CD14-positive monocyte (primary cell): ENCODE measurements at regions not wholly inside any gene's neighbourhood (a gene's known extent, or its start where the extent isn't known, plus 50 kb on each side); places are given as distances from the start of the nearest gene placed in this dataset.
"Not testable (repeated sequence)": the region's sequence is repeated elsewhere in the genome, so short reads cannot be mapped to it uniquely, and the experiment has no call there.

Source experiments
- DNase-seq, 3 donors: peaks; one replicate each; pipeline ENCODE4 v3.0.0-alpha.2; 2011 to 2022
- H2AFZ ChIP-seq: 2 replicates; pipeline ENCODE4 v1.6.0; 2012; ENCODE audit warnings: mild to moderate bottlenecking, low read depth, low read length, inconsistent platforms; ENCODE audit not compliant: insufficient read depth, poor library complexity, severe bottlenecking
- H3K27ac ChIP-seq, 2 donors: 1 replicate in 1 of 2; 2 replicates in 1 of 2; pipeline ENCODE4 v1.5.1; 2012 to 2013; ENCODE audit warnings: low read length in 2 of 2, control low read depth in 1 of 2, inconsistent platforms in 1 of 2, low read depth in 1 of 2, mild to moderate bottlenecking in 1 of 2
- H3K27me3 ChIP-seq, 2 donors: one replicate each; pipeline versions ENCODE4 v1.6.0 to v1.6.1; 2011 to 2013; ENCODE audit warnings: low read length in 2 of 2; ENCODE audit not compliant: control insufficient read depth in 2 of 2, insufficient read depth in 2 of 2
- H3K36me3 ChIP-seq, 2 donors: replicated peaks in 1 of 2; 1 replicate in 1 of 2; 2 replicates in 1 of 2; pipeline versions ENCODE4 v1.5.1 to v1.6.1; 2012 to 2013; ENCODE audit warnings: low read length in 2 of 2, control low read depth in 1 of 2, inconsistent platforms in 1 of 2, mild to moderate bottlenecking in 1 of 2; ENCODE audit not compliant: insufficient read depth in 2 of 2, control insufficient read depth in 1 of 2
- H3K4me1 ChIP-seq, 2 donors: 1 replicate in 1 of 2; 2 replicates in 1 of 2; pipeline versions ENCODE4 v1.5.1 to v1.6.1; 2012 to 2013; ENCODE audit warnings: low read length in 2 of 2, control low read depth in 1 of 2, inconsistent platforms in 1 of 2, mild to moderate bottlenecking in 1 of 2, moderate library complexity in 1 of 2; ENCODE audit not compliant: insufficient read depth in 2 of 2, control insufficient read depth in 1 of 2
- H3K4me2 ChIP-seq: replicated peaks from 2 replicates; pipeline ENCODE3; 2012; ENCODE audit warnings: low read length, moderate library complexity, mild to moderate bottlenecking; ENCODE audit not compliant: poor library complexity, severe bottlenecking; ENCODE audit errors: extremely low read depth
- H3K4me3 ChIP-seq, 3 experiments: fragments of 200-600 bp in 1 of 3; sonication (generic) in 1 of 3; replicated peaks in 1 of 3; 1 replicate in 2 of 3; 2 replicates in 1 of 3; pipeline ENCODE4 v1.5.1; 2011 to 2013; ENCODE audit warnings: low read length in 3 of 3, mild to moderate bottlenecking in 3 of 3, control low read depth in 2 of 3, low read depth in 2 of 3, inconsistent platforms in 1 of 3, moderate library complexity in 1 of 3
- H3K79me2 ChIP-seq: 2 replicates; pipeline ENCODE4 v1.6.0; 2012; ENCODE audit warnings: mild to moderate bottlenecking, control low read depth, inconsistent platforms, low read length, moderate library complexity; ENCODE audit not compliant: insufficient read depth
- H3K9ac ChIP-seq: 2 replicates; pipeline ENCODE4 v1.6.0; 2017; ENCODE audit warnings: low read length, mild to moderate bottlenecking; ENCODE audit not compliant: insufficient read depth, poor library complexity, severe bottlenecking
- H3K9me3 ChIP-seq, 2 donors: replicated peaks in 1 of 2; 1 replicate in 1 of 2; 2 replicates in 1 of 2; pipeline versions ENCODE4 v1.5.1 to v1.6.1; 2012 to 2013; ENCODE audit warnings: low read length in 2 of 2, control low read depth in 1 of 2; ENCODE audit not compliant: control insufficient read depth in 1 of 2, insufficient read depth in 1 of 2
- H4K20me1 ChIP-seq: 2 replicates; pipeline ENCODE4 v1.6.0; 2012; ENCODE audit warnings: mild to moderate bottlenecking, low read length, control low read depth, moderate library complexity; ENCODE audit not compliant: insufficient read depth
- H3K27ac Mint-ChIP-seq, 7 donors: one replicate each; pipeline ENCODE4 v1.8.0; 2020; ENCODE audit warnings: mild to moderate bottlenecking in 7 of 7, mixed read lengths in 7 of 7, moderate library complexity in 6 of 7, inconsistent platforms in 2 of 7
- H3K27me3 Mint-ChIP-seq, 3 donors: one replicate each; pipeline ENCODE4 v1.8.0; 2021 to 2022; ENCODE audit warnings: low read depth in 3 of 3, mild to moderate bottlenecking in 3 of 3, mixed read lengths in 3 of 3, moderate library complexity in 3 of 3, inconsistent platforms in 1 of 3
- H3K36me3 Mint-ChIP-seq, 2 donors: one replicate each; pipeline ENCODE4 v1.8.0; 2020; ENCODE audit warnings: mixed read lengths in 2 of 2, inconsistent platforms in 1 of 2, mild to moderate bottlenecking in 1 of 2
- H3K4me1 Mint-ChIP-seq: one replicate; pipeline ENCODE4 v1.8.0; 2020; ENCODE audit warnings: mild to moderate bottlenecking, mixed read lengths
- H3K4me3 Mint-ChIP-seq, 2 donors: one replicate each; pipeline ENCODE4 v1.8.0; 2020; ENCODE audit warnings: mild to moderate bottlenecking in 2 of 2, mixed read lengths in 2 of 2, moderate library complexity in 1 of 2
- H3K9me3 Mint-ChIP-seq, 7 donors: one replicate each; pipeline ENCODE4 v1.8.0; 2020 to 2022; ENCODE audit warnings: mixed read lengths in 7 of 7, mild to moderate bottlenecking in 6 of 7, moderate library complexity in 6 of 7, inconsistent platforms in 2 of 7
- WGBS: methylation state at CpG from one replicate; pipeline ENCODE4 v1.1.5; 2013; ENCODE audit warnings: missing lambda C conversion rate; ENCODE audit not compliant: insufficient coverage; 5-methylcytosine and 5-hydroxymethylcytosine counted together
- intact Hi-C, 2 donors: fragments of 100-400 bp; cut with micrococcal nuclease; formaldehyde crosslinking; loops; one replicate each; pipeline versions ENCODE4 v1.15.0 to v1.15.1; 2023

DNA sequence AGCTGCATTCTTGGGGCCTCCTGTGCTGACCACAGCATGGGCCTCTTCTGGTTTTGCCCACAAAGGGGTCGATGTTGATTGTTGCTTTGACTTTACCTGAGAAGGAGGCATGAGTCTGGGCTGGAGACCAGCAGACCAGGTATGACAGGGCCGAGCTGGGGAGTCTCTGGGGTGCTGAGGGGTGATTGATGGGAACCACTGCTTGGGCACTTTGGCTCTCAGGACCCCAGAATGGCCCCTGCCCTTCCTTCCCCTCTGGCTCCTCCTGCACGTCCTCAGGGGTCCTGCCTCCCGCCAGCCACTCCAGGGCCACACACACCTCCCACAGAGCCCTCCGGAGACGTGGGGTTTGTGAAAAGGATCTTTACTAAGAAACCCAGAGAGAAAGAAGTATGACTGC is 70.0 kb downstream of the TMEM121 start:
- no CpG with 5 or more reads among the region's 6 CpGs for WGBS
- H3K9me3 ChIP-seq: peaks cover 0 to 17% of the 10 kb centered on the region in 2 donors
- H3K79me2 ChIP-seq, H3K36me3 Mint-ChIP-seq, intact Hi-C loops, H3K4me1 Mint-ChIP-seq, DNase-seq, H3K4me2 ChIP-seq, H3K9ac ChIP-seq, H3K4me3 ChIP-seq, H2AFZ ChIP-seq, H3K36me3 ChIP-seq, H3K27me3 Mint-ChIP-seq, H3K4me1 ChIP-seq, H3K27me3 ChIP-seq, H4K20me1 ChIP-seq, H3K27ac ChIP-seq, H3K4me3 Mint-ChIP-seq: not testable (repeated sequence)
- Mint-ChIP-seq H3K27ac (peak overlapping the region in 1 of 7 donors; percentile 72), H3K9me3 (peaks cover 4 to 21% (median 11%) of the 10 kb centered on the region in 7 donors)

DNA sequence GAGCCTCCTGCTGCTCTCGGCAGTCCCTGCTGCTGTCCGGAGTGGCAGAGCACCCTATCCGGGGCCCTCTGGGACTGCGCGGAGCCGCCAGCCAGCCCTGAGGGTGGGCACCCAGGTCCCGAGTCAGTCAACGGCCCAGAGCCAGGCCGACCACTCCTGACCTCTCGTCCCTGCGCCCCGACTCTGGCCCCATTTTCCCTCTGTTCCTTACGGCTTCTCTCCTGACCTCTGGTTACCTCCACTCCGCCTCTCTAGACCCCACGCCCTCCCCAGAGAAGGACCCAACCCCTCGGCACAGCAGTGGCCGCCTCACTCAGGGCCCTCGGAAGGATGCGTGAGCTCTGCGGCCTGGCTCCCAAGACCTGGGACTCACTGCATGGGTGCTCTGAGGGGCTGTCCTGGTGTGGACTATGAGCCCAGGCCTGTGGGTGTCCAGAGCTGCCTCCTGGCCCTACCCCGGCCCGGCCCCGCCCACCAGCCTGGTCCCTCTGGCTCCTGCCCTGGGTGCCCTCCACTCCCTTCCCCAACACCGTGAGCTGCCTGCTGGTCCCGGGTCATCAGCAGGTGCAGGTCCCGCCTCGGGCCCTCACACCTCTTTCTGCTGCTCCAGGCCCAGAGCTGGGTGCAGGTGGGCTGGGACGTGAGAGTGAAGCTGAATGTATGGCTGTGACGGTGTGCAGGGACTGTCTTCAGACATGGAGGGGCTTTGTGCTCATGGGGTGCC is 71.8 kb downstream of the TMEM121 start:
- H3K27ac Mint-ChIP-seq, H3K36me3 ChIP-seq, H3K27ac ChIP-seq, H3K79me2 ChIP-seq, H2AFZ ChIP-seq, H3K4me1 ChIP-seq, H3K36me3 Mint-ChIP-seq, H3K9ac ChIP-seq, H3K4me3 ChIP-seq, H3K27me3 Mint-ChIP-seq, H3K4me2 ChIP-seq, H3K27me3 ChIP-seq, DNase-seq, H4K20me1 ChIP-seq, H3K9me3 ChIP-seq, H3K4me1 Mint-ChIP-seq, H3K4me3 Mint-ChIP-seq, intact Hi-C loops: not testable (repeated sequence)
- WGBS: 100% methylated on average over 6 of the region's 29 CpGs
- peaks cover 0 to 10% (median 4%) of the 10 kb centered on the region in 7 donors for H3K9me3 Mint-ChIP-seq

DNA sequence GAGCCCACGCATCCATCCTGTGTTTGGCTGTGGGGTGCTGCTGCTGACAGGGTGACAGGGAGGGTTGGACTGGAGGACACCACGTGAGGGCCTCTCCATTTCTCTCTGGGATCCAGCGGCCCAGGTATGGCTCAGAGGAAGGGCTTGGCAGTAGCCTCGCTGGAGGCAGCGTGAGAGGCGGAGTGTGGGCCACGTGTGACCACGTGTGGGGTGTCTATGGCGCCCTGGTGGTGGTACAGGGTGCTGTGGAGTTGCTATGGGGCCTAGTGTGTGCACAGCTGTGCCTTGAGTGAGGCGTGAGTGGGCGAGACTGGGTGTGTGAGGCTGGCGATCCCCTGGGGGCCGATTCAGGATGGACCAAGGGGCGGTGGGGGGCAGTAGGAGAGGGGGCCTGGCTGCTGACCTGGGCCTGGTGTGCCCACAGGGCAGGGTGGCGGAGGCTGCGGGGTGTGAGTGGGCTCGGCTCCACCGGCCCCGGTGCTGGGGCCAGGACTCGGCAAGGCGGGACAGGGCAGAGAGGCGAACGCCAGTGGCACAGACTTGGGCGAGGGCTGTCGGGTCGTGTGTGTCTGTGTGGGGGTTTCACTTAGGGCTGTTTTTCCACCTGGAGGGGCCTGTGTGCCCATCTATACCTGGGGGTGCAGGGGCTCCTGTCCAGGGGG is 72.7 kb downstream of the TMEM121 start:
- H3K9ac ChIP-seq, H3K9me3 ChIP-seq, H3K36me3 ChIP-seq, H3K4me1 Mint-ChIP-seq, H3K79me2 ChIP-seq, H3K27ac Mint-ChIP-seq, H3K36me3 Mint-ChIP-seq, H3K27me3 ChIP-seq, H3K4me3 Mint-ChIP-seq, H3K4me1 ChIP-seq, H4K20me1 ChIP-seq, H2AFZ ChIP-seq, H3K9me3 Mint-ChIP-seq, H3K4me2 ChIP-seq, intact Hi-C loops, H3K27me3 Mint-ChIP-seq, DNase-seq, H3K27ac ChIP-seq, H3K4me3 ChIP-seq: not testable (repeated sequence)
- WGBS: 82% methylated on average over 8 of the region's 26 CpGs

DNA sequence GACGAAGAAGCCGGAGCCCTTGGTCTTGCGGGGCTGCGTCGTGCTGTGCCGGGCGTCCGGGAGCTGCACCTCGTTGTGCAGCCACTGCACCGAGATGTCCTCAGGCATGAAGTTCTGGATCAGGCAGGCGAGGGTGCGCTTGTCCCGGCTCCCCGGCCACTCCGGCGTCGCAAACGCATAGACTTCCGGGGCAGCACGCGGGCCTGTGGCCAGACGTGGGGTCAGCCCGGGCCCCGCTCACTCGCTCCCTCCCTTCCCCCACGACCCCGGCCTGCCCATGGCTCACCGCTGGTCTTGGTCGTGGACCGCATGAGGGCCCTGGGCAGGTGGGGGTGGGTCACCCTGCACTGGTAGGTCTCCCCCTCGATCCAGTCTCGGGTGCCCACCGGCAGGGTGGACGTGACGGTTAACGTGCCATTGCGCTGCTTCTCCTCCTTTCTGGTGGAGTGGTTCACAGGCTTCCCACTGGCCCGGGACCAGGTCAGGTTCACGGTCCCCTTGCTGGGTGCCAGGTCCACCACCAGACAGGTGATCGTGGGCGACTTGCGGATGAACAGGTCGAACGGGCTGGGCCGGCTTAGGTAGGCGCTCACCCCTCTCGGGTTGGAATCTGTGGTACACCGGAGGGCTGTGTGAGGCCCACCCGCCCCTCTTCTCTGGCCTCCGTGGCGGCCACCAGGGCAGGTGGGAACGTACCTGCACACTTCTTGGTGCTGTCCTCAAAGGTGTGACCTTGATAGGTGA is 74.0 kb downstream of the TMEM121 start:
- H3K27me3 Mint-ChIP-seq, intact Hi-C loops, H4K20me1 ChIP-seq, H3K36me3 ChIP-seq, H3K36me3 Mint-ChIP-seq, H3K4me2 ChIP-seq, DNase-seq, H3K27ac ChIP-seq, H3K27ac Mint-ChIP-seq, H3K4me3 Mint-ChIP-seq, H3K4me3 ChIP-seq, H3K9me3 ChIP-seq, H2AFZ ChIP-seq, H3K27me3 ChIP-seq, H3K4me1 ChIP-seq, H3K79me2 ChIP-seq, H3K4me1 Mint-ChIP-seq, H3K9me3 Mint-ChIP-seq, H3K9ac ChIP-seq: not testable (repeated sequence)
- WGBS: 95% methylated on average over 24 of the region's 52 CpGs
